Panc1 (cell line): ENCODE measurements at regions not wholly inside any gene's neighbourhood (a gene's known extent, or its start where the extent isn't known, plus 50 kb on each side); places are given as distances from the start of the nearest gene placed in this dataset.

Experiments used
- POLR2AphosphoS5 ChIP-seq: IDR thresholded peaks from 2 replicates; pipeline ENCODE4 v1.6.1; 2012; ENCODE audit warnings: mild to moderate bottlenecking, low read depth, low read length, moderate library complexity
- SIN3A ChIP-seq: IDR thresholded peaks from 2 replicates; pipeline ENCODE4 v1.6.1; 2012; ENCODE audit warnings: low read depth, mild to moderate bottlenecking, low read length, moderate library complexity, borderline replicate concordance; ENCODE audit not compliant: insufficient read depth
- TCF7L2 ChIP-seq: IDR thresholded peaks from 2 replicates; pipeline ENCODE4 v1.6.1; 2011; ENCODE audit warnings: mild to moderate bottlenecking, low read depth, low read length, inconsistent platforms
- TF ChIP-seq, protein P1 (sequence below): fragments of 450-650 bp; IDR thresholded peaks from 2 replicates; pipeline ENCODE4 v1.5.1; 2017; ENCODE audit warnings: mild to moderate bottlenecking
- TF ChIP-seq, protein P2 (sequence below), 2 experiments: IDR thresholded peaks; 2 replicates each; pipeline ENCODE4 v1.6.1; 2011 to 2012; ENCODE audit warnings: low read depth in 2 of 2, control low read depth in 1 of 2, low read length in 1 of 2, mild to moderate bottlenecking in 1 of 2, moderate library complexity in 1 of 2; ENCODE audit not compliant: insufficient read depth in 1 of 2

DNA sequence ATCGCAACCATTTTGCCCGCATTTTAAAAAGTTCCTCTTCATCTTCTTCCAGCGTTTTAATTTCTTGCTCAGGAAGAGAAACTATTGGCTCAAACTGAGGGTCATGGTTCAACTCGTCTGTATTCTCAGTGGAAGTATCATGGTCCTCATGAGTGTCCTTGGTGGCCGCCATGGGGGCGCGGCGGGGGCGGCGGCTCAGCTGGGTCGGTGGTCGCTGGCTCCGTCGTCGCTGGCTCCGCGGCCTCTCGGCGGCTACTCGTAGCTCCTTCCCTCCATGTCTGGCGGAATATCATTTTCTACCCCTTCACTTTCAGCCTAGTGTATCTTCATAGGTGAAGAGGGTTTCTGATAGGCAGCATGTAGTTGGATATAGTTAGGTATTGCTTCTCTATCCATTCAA lies 492.0 kb upstream of the MAGEB18 start:
- TF ChIP-seq TCF7L2 (no peak), SIN3A (no peak), POLR2AphosphoS5 (no peak)
- TF ChIP-seq, protein P1, sequence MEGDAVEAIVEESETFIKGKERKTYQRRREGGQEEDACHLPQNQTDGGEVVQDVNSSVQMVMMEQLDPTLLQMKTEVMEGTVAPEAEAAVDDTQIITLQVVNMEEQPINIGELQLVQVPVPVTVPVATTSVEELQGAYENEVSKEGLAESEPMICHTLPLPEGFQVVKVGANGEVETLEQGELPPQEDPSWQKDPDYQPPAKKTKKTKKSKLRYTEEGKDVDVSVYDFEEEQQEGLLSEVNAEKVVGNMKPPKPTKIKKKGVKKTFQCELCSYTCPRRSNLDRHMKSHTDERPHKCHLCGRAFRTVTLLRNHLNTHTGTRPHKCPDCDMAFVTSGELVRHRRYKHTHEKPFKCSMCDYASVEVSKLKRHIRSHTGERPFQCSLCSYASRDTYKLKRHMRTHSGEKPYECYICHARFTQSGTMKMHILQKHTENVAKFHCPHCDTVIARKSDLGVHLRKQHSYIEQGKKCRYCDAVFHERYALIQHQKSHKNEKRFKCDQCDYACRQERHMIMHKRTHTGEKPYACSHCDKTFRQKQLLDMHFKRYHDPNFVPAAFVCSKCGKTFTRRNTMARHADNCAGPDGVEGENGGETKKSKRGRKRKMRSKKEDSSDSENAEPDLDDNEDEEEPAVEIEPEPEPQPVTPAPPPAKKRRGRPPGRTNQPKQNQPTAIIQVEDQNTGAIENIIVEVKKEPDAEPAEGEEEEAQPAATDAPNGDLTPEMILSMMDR = no peak
- TF ChIP-seq, protein P2, sequence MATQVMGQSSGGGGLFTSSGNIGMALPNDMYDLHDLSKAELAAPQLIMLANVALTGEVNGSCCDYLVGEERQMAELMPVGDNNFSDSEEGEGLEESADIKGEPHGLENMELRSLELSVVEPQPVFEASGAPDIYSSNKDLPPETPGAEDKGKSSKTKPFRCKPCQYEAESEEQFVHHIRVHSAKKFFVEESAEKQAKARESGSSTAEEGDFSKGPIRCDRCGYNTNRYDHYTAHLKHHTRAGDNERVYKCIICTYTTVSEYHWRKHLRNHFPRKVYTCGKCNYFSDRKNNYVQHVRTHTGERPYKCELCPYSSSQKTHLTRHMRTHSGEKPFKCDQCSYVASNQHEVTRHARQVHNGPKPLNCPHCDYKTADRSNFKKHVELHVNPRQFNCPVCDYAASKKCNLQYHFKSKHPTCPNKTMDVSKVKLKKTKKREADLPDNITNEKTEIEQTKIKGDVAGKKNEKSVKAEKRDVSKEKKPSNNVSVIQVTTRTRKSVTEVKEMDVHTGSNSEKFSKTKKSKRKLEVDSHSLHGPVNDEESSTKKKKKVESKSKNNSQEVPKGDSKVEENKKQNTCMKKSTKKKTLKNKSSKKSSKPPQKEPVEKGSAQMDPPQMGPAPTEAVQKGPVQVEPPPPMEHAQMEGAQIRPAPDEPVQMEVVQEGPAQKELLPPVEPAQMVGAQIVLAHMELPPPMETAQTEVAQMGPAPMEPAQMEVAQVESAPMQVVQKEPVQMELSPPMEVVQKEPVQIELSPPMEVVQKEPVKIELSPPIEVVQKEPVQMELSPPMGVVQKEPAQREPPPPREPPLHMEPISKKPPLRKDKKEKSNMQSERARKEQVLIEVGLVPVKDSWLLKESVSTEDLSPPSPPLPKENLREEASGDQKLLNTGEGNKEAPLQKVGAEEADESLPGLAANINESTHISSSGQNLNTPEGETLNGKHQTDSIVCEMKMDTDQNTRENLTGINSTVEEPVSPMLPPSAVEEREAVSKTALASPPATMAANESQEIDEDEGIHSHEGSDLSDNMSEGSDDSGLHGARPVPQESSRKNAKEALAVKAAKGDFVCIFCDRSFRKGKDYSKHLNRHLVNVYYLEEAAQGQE (IDR thresholded peaks at IDR 0.05; ENCODE audit: insufficient read depth in 1 of 2, low read depth in 2 of 2, low read length in 1 of 2) = no peak
